ENCODE measurements at regions not wholly inside any gene's neighbourhood (a gene's known extent, or its start where the extent isn't known, plus 50 kb on each side); places are given as distances from the start of the nearest gene placed in this dataset.
"Not testable (repeated sequence)": the region's sequence is repeated elsewhere in the genome, so short reads cannot be mapped to it uniquely, and the experiment has no call there.

DNA sequence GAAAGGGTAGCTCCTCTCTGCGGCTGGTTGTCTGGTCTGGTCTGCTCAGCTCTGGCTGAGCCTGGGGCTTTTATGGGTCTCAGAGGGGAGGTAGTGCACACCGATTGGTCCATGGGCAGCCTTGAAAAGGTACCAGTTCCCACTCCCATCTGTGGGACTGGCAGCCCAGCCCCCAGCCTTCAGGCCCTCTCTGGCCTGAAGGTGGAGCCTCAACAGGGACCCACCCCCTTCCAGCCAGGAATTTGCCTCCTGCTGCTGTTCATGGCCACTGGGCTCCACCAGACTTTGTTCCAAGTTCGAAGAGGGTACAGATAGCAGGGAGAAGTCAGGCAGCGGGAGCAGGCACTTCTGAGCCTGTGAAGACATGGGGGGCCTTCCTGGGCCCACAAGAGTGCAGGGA is 165.3 kb upstream of the SLC27A6 start:
- DNase-seq (ENCODE audit: low spot score): no peak

DNA sequence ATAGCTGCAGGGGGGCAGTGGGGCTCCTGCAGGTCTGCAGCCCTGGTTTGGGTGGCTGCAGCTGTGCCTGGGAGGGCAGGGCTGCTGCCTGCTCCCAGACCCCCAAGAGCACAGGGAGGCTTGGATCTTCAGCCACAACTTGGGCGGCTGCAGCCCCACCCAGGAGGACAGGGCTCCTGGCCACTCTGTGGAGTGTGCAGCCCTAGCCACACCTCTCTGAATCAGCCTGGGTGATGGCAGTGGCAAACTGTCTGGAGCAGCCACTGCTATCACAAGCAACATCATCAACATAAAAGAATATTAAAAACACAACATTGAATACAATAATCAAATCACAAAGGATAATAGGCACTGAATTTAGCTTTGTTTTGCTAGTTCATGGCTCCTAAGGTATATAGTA is 164.9 kb upstream of the SLC27A6 start:
- DNase-seq (ENCODE audit: low spot score): no peak

DNA sequence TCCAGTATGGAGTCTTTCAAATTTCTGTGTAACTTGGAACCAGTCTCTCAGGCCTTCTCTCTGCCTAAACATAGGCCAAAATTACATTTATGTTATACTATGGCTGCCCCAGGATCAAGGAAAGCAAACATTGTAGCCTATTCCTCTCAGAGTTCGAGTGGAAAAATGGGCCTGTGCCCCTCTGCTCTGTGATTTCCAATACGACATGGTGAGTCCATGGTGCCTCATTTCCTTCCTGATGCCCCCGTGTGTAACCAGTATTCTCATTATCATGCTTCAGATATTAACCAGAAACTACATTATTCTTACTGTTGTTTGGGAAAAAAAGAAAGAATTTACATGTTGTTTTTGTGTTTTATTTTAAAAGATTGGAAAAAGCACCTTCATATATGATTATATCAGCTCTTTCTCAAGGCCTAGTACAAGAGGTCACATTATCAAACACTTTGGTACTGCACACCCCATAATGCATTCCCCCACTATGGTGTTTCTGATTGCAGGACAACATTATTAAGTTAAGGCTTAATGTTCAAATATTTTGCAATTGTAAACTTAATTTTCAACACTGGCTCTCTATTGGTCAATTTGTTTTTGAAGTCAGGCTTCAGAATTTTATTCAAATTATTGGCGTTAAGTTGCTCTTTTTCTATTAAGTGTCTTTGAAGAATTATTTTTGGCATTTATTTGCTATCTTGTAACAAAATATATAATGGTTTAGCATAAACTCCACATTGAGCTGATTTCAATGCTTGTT is 151.8 kb upstream of the SLC27A6 start:
- DNase-seq (ENCODE audit: low spot score): no peak

DNA sequence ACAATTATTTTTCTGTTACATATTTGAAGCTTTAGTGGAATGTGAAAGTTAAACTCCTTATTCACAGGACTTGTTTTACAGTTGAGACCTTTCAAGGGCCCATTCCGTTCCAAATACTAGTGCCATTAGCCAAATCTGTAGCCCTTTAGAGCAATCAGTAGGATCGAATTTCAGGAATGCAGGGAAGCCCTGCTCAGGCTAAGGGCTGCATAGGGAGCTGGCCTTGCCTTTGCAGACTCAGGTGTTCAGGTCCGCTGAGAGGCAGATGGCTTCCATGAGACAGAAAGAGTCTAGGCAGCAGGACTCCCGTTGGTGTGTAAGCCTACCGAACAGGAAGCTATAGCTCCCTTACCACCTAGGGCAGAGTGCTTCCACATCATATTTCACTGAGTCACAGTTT is 150.1 kb upstream of the SLC27A6 start:
- DNase-seq (ENCODE audit: low spot score): no peak

DNA sequence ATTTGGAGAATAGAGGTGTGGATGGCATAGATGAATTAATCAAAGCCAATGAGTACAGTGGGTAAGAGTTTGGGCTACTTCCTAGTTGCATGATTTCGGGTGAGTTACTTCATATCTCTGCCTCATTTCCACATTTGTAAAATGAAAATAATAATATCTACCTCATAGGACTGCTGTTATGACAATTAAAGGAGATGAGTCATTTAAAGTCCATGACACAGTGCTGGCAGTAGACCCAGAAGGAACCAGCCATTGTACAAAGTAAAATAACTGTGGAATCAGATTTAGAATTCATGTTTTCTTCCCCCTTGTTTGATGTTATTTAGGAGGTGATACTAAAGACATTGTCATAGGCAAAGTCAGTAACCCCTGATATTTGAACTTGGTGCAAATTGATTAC is 139.5 kb upstream of the SLC27A6 start:
- no peak for DNase-seq (ENCODE audit: low spot score)

DNA sequence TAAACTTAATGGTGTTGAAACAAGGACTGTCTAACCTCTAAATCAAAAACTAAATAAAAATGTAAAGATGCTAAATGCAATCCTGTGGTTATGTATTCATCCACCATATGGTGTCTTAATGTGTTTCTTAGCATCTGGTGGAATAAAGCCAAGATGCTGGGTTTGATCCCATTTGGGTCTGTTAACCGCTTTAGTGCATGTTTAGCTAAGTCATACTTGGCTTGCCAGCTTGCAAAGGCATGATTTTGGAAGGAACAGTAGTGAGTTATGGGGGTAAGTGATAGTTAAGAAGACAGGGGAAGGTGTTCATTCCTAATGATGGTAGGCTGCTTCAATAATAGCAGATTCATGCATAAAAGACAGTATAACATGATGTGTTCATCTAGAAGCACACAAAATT is 139.0 kb upstream of the SLC27A6 start:
- no peak for DNase-seq (ENCODE audit: low spot score)

DNA sequence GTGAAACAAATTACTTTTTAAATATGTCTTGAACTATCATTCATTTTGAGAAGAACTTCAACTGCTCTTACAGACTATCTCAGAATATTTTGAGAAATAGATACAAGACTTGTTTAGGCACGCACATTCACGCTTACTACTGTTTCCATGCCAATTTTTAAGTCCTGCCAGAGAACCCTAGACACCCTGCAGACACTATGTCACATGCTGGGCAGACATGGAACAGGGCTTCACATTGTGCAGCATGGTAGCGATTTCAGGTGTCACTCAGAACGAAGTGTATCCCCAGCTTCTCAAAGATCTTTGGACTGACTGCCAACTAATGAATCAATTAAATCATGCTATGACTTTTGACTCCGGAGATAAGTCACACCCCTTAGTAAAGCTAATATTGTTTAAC is 128.7 kb upstream of the SLC27A6 start:
- no peak for DNase-seq (ENCODE audit: low spot score)

DNA sequence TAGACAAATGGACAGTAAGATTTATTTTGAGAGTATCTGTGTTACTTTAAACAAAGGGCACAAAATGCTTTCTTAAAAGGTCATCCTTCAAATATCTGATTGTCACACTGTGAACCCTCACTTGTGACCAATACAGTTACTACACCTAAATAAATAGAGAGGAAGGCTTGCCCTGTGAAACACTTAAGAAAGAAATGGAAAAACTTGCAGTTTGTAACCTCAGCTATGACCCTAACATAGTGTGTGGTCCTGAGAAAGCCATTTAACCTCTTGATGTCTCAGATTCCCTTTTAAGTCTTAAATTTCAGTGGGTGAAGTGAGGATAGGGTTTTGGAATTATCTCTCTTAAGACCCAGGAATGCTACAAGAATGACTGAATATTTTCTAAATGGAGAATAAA is 126.7 kb upstream of the SLC27A6 start:
- no peak for DNase-seq (ENCODE audit: low spot score)

DNA sequence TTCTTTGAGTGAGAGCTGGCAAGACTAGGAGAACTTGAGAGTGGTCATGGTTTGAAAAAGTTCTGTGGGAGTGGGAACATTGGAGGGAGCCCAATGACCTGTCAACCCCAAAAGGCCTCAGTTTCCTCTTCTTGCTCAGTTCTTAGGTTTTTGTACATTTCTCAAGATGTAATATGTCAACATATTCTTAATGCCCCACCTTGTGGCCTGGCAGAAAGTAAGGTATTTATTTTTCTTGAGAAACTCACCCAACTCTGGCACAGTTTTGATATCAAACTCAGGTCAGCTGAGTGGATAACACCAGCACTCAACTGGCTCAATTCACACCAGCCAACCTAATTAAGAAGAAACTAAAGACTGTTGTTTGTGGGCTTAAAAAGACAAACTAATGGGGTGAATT is 123.0 kb upstream of the SLC27A6 start:
- no peak for DNase-seq (ENCODE audit: low spot score)

DNA sequence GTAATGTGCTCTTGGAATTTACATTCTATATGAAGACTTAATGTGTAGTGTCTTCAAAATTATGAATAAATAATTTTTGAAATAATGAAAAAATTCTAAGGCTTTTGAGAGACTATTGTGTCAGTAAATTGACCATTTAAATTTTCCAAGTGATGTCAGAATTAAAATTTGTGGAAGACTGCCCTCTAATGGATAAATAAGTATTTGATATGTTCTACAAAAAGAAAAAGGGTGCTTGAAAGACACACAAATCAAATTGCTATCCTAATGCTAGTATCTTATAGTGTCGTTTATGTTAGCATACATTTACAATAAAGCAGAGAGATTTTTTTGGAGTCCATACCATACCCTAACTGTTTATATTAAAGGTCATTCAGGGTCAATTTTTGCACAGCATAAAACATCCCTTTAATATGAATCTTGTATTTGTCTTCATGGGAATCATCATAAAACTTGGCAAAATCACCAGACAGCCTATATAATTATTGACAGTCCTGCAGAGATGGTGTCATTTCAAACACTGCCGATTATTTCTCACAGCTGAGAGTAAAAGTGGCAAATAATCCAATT is 120.8 kb upstream of the SLC27A6 start:
- DNase-seq (ENCODE audit: low spot score): no peak

DNA sequence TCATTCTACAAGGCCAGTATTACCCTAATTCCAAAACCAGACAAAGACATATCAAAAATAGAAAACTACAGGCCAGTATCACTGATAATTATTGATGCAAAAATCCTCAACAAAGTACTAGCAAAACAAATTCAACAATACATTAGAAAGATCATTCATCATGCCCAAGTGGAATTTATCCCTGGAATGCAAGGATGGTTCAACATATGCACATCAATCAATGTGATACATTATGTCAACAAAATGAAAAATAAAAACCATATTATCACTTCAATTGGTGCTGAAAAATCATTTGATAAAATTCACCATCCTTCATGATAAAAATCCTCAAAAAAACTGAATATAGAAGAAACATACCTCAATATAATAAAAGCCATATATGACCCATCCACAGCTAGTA is 115.2 kb upstream of the SLC27A6 start:
- no peak for DNase-seq (ENCODE audit: low spot score)

DNA sequence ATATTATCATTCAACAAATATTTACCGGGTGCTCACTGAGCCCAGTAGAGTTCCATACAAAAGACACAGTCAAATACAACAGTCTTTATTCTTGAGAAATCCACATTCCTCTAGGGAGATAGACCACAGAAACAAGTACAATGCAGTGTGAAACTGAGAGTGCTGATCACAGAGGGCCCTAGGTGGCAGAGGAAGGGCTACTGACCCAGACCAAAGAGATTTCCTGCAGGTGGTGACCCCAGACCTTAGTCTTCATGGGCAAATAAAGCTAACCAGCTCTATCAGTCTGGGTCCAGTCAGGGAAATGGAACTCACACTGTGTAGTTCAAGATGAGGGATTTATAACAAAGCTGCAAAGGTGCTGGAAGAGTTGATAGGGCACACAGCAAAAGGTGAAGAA is 110.4 kb upstream of the SLC27A6 start:
- no peak for DNase-seq (ENCODE audit: low spot score)

DNA sequence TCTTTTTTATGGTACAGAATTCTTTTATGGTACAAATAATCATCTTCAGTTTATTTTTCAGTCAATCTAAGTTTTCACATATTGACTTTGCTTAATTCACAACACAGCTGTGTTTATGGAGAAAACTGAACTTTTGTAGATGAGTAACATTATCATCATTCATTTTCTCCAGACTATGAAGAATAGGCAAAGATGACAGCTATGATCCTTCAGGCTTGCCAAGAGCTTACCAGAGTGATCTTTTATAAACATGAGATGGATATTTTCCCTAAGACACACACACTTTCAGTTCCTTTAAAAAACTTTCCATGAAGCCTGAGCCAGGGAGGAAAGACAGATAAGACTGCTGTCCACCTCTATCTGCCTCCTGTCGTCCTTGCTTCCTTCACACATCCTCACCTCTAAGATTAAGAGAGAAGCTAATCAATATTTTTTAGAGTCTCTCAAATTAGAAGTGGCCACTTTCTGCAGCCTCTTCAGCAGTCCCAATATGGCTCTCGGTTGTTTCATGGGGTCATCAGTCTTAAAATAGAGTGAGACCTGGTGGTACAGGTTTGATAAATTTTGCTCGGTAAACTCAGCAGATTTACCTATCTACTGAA is 108.1 kb upstream of the SLC27A6 start:
- DNase-seq (ENCODE audit: low spot score): no peak

DNA sequence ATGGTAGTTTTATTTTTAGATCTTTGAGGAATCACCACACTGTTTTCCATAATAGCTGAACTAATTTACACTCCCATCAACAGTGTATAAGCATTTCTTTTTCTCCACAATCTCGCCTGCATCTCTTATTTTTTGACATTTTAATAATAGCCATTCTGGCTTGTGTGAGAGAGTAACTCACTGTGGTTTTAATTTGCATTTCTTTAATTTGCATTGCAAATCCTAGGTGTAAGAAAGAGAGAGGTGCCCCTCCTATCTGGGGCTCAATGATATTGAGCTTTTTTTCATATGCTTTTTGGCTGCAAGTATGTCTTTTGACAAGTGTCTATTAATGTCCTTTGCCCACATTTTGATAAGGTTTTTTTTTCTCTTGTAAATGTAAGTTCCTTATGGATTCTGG is 106.3 kb upstream of the SLC27A6 start:
- no peak for DNase-seq (ENCODE audit: low spot score)

DNA sequence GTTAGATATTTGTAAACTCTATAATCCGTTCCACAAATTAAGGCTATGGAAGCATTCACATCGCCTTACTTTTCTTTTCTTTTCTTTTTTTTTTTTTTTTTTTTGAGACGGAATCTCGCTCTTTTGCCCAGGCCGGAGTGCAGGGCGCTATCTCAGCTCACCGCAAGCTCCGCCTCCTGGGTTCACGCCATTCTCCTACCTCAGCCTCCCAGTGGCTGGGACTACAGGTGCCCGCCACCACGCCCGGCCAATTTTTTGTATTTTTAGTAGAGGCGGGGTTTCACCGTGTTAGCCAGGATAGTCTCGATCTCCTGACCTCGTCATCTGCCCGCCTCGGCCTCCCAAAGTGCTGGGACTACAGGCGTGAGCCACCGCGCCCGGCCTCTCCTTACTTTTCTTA is 104.1 kb upstream of the SLC27A6 start:
- not testable (repeated sequence) for DNase-seq (ENCODE audit: low spot score)

DNA sequence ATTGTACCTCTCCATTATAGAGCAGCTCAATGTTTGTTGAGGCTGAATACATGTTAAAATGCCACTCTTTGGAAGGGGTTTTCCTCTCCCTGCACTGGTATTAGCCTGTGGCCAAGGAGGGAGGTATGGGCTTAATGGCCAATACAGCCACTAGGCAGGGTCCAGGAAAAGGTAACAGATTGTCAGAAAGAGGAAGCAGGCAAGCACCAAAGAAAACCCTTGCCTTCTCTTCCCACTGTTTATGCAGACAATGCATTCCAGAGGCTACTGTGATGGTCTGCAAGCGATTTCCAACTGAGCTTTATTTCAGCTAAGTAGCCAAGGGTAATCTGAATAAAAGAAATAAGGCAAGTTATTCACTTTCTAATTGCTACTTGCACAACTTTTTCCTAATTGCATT is 95.3 kb upstream of the SLC27A6 start:
- no peak for DNase-seq (ENCODE audit: low spot score)

DNA sequence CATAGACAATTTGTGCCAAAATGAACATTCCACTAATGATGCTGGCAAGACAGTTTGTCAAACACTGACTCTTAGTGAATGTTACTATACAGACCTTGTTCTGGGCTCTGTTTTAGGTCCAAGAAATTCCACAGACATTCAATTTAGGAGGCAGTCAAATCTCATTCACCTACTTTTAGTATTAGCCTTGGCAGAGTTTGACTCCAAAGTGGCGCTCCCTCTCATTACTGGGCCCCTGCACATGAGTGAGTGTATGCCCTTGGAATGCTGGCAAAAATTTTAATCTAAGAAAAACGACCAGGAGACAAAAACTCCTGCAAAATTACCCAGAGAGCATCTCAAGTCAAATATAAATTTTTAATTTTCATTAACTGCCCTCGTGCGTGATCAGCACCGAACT is 94.9 kb upstream of the SLC27A6 start:
- no peak for DNase-seq (ENCODE audit: low spot score)

DNA sequence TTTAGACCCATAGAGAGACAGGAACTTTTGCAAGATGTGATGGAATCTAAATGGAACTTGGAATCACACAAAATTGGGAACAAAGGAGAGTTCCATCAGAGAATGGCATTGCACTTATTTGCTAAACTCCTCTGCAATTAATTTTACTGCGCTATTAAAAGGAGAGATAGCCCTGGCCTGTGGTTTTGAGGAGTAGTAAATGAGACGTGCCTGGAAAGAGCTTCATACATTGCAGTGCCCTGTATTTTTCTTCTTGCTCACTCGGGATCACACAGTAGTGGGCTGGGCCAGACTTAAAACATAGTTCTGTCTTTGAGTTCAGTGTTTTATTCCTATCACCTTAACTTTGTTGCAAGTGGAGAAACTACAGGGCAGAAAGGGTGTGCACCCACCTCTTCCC is 94.4 kb upstream of the SLC27A6 start:
- DNase-seq (ENCODE audit: low spot score): no peak

DNA sequence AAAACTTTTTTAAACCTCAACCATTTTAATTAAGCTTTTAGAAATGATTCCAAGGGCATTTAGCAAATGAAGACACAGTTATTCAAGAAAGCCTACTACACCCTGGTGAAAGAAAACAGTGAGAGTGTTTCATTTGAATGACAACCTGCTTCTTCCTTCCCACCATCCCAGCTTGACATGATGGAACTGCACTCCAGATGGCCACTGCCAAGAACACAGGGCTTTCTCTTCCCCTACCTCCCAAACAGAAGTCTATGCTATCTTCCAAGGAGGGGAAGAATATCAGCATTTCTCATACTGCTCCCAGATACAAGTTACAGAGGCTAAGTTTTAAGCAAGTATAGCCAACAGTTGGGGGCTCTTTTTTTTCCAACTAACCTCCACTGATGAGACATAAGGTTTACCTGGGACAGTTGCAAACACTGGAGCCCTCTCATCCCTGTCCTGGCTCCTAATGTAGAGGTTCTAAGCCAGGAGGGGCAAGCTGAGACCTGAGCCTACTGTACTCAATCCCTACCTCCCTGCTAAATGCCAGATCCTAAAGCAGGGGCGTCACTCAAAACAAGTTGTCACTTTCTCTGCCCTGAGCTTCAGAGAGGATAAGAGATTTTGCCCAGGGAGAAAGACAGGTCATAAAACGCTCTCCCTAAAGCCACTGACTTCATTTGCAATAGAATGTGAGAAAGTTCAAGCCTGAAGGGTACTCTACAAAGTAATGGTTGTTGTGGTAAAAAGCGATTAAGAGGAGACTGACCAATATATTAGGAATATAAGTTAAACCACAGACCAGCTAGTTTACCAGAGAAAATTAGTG is 88.5 kb upstream of the SLC27A6 start:
- DNase-seq (ENCODE audit: low spot score): no peak

DNA sequence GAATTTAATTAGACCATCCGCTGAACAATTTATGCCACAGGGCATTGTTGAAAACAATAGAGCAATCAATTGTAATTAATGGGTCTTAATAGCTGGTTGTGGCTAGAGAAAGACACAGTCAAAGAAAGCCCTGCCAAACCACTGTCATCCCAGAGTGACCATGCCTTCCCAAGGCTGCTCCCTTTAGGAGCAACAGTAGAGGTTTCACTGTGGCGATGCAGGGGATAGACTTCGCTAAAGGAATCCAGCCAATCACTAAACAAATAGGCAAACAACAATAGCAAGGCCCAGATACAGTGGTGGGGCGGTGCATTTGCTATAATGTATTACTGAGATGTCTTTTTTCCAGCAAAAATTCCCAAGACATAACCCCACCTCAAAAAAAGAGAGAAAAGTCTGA is 87.8 kb upstream of the SLC27A6 start:
- DNase-seq (ENCODE audit: low spot score): no peak

DNA sequence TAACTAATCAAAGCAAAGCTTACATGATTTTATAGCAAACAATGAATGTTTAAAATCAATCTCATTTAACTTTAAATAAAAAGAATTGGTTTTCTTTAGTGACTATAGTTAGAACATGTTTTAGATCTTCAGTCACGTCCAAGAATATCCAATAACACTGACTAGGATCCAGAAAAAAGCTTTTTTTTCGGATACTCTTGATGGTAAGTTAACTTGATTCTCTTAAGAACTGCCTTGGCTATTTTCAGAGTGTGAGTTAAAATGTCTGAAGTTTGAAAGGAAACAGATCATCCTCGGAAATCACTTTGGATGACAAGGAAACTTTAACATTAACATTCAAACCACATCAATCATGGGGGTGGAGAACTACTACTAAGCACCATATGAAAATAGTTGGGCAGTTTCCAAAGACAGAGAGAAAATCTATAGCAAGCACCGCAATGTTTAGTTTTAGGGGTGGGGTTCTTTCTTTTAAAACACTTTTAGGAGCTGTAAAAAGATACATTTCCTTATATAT is 83.7 kb upstream of the SLC27A6 start:
- DNase-seq (ENCODE audit: low spot score): no peak

DNA sequence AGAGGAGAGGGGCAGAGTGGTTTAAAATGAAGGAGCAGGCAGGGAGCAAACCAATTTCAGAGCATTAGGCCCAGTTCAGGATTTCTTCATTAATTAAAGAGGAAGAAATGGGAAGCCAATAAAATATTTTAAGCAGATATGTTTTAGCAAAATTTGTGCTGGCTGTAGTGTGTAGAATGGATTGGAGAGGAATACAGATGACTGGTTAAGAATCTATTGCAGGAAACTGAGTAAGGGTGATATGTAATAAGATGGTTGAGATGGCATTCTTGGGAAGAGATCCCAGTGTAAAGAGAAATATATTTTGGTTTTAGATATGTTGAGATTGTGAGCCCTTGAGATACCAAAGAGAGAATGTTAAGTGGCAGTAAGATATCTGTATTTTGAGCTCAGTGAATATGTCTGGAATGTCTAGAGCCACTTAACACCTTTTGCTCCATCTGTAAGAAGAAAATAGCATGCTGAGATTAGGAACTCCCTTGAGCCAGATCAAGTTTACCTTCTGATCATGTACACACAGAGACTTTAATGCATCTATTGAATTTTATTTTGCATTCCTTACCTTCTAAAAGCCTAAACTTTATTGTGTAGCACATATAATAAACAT is 79.5 kb upstream of the SLC27A6 start:
- DNase-seq (ENCODE audit: low spot score): no peak

All from HuH-7 (cell line).